ENCODE measurements at regions not wholly inside any gene's neighbourhood (a gene's known extent, or its start where the extent isn't known, plus 50 kb on each side); places are given as distances from the start of the nearest gene placed in this dataset.

GRCh38 chr3:74559261-74559660 is 55.2 kb downstream of the CNTN3 start:
- TF ChIP-seq POLR2AphosphoS5 (IDR thresholded peaks at IDR 0.05) = no peak
- no peak for TF ChIP-seq CTCF (IDR thresholded peaks at IDR 0.05)

All from prostate gland (tissue), 2 donors.